ENCODE measurements at regions not wholly inside any gene's neighbourhood (a gene's known extent, or its start where the extent isn't known, plus 50 kb on each side); places are given as distances from the start of the nearest gene placed in this dataset.
"Not testable (repeated sequence)": the region's sequence is repeated elsewhere in the genome, so short reads cannot be mapped to it uniquely, and the experiment has no call there.

DNA sequence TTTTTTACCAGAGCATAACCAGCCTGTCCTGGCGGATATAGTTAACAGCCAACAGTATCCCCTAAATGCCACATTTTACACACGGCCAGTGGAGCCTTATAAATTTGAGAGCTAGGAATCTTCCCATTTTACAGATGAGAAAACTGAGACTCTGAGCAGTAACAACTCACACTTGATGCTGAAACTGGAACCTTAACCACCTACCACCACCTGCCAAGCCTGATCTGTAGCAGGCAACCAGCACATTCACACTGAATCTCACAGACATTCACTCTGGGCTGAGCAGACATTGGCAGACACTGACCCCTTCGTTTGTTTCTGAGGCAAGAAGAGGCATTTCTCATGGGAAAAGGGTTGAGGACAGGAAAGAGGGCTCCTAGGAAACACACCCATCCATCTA, 178.2 kb downstream of the BCL2L11 start:
- H3K27me3 ChIP-seq, H3K4me3 ChIP-seq, DNase-seq: not testable (repeated sequence)

DNA sequence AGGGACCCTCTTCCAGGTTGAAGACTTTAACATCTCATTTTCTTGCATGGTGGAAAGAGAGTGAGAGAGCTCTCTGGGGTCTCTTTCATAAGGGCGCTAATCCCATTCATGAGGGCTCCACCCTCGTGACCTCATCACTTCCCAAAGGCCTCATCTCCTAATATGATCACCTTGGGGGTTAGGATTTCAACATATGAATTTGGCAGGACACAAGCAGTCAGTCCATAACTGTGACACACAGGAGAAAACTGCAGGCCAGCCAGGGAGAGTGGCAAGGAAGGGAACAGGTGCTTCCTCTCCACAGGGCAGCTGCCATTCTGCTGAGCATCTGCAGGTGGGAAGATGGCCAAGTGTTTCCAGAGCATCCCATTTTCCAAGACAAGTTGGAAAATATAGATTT, 178.9 kb downstream of the BCL2L11 start:
- H3K9me3 ChIP-seq; H3K36me3 ChIP-seq (ENCODE audit: low read depth, missing control alignments); H3K27ac ChIP-seq; intact Hi-C loops (cut with DNase I; ENCODE audit: low total_unique reads); H3K27me3 ChIP-seq; H3K4me3 ChIP-seq; H3K4me1 ChIP-seq; DNase-seq: not testable (repeated sequence)
- 82 to 94% methylated on average over 2 of the region's 2 CpGs for WGBS, 2 donors

More for the DNA sequence above, 178.2 kb downstream of the BCL2L11 start:
- 94 to 100% methylated on average over 2 to 3 of the region's 3 CpGs for WGBS, 2 donors
- H3K4me1 ChIP-seq; intact Hi-C loops (cut with DNase I; ENCODE audit: low total_unique reads); H3K9me3 ChIP-seq; H3K36me3 ChIP-seq (ENCODE audit: low read depth, missing control alignments); H3K27ac ChIP-seq: not testable (repeated sequence)

DNA sequence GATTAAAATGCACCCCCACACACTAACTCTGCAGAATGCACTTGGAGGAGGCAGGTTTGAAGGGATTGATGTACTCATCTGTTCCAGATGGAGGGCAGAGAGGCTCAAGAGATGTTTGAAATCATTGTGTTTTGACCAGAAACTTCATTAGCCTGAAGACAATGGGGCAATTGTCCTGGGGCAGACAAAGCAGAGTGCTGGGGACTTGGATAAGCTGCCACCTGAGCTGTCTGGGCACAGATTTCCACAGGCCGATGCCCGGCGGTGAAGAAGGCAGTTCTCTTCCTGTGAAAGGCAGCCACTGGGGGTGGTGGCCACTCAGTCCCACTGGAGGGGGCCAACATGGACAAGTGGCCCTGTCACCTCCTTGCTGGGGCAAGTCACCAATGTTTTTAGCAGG, 181.0 kb downstream of the BCL2L11 start:
- DNase-seq; H3K36me3 ChIP-seq (ENCODE audit: low read depth, missing control alignments); H3K4me1 ChIP-seq; intact Hi-C loops (cut with DNase I; ENCODE audit: low total_unique reads); H3K4me3 ChIP-seq; H3K27me3 ChIP-seq; H3K27ac ChIP-seq; H3K9me3 ChIP-seq: not testable (repeated sequence)
- WGBS, 2 donors = no CpG with 5 or more reads among the region's 3 CpGs

DNA sequence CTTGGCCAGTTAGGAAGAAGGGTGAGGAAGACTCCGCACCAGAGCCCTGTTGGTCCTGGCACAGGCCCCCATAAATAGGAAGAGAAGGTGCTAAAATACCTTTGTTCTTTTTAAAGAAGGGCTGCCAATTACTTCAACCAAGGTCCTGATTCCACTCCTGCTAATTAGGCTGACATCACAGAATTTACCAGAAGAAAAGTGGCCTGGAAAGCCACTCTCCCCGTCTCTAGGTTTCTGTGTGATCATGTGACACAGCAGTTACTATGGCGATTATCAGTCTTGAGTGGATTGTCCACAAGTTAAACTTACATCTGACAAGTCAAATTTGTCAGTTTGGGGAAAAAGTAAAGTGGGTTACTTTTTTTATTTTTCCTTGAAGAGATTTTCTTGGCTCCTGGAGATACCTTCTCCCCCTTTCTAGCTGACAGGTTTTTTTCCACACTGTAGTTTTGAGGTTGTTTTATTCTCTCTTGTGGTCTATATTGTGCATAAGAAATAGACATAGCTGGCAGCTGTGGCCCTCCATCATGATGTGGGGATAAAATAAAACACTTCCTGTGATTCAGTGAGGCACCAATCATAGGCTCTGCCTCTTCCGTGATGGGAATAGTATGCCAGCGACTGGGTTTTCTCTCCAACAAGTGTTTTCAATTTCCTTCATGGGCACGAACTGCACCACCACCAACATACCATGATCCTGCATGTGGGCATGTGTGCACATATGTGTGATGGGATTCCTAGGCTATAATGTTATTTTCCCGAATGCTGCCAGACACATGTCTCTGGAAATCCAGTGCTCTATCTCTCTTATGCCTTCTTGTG, 181.9 kb downstream of the BCL2L11 start:
- H3K4me3 ChIP-seq; H3K36me3 ChIP-seq (ENCODE audit: low read depth, missing control alignments); H3K27ac ChIP-seq; H3K9me3 ChIP-seq; H3K4me1 ChIP-seq; H3K27me3 ChIP-seq; intact Hi-C loops (cut with DNase I; ENCODE audit: low total_unique reads); DNase-seq: not testable (repeated sequence)
- 84 to 100% methylated on average over 1 to 6 of the region's 7 CpGs for WGBS, 2 donors

DNA sequence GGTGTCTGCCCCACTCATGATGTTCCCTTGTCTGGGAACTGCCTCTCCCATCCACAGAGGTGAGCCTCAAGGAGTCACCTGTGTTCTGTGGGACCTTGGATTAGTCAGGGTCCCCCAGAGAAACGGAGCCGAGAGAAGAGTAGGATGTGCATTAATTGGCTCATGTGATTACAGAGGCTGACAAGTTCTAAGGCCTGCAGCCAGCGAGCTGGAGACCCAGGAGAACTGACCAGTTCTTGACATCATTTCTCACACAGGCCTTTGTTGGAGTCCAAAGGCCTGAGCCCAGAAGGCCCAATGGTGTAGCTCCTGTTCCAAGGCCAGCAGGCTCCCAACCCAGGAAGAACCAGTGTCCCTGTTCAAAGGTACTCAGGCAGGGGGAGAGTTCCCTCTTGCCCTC, 186.6 kb downstream of the BCL2L11 start:
- H3K27ac ChIP-seq; DNase-seq; H3K36me3 ChIP-seq (ENCODE audit: low read depth, missing control alignments); H3K27me3 ChIP-seq; intact Hi-C loops (cut with DNase I; ENCODE audit: low total_unique reads); H3K4me3 ChIP-seq; H3K4me1 ChIP-seq; H3K9me3 ChIP-seq: not testable (repeated sequence)
- WGBS, 2 donors = 85 to 97% methylated on average over 3 of the region's 3 CpGs

DNA sequence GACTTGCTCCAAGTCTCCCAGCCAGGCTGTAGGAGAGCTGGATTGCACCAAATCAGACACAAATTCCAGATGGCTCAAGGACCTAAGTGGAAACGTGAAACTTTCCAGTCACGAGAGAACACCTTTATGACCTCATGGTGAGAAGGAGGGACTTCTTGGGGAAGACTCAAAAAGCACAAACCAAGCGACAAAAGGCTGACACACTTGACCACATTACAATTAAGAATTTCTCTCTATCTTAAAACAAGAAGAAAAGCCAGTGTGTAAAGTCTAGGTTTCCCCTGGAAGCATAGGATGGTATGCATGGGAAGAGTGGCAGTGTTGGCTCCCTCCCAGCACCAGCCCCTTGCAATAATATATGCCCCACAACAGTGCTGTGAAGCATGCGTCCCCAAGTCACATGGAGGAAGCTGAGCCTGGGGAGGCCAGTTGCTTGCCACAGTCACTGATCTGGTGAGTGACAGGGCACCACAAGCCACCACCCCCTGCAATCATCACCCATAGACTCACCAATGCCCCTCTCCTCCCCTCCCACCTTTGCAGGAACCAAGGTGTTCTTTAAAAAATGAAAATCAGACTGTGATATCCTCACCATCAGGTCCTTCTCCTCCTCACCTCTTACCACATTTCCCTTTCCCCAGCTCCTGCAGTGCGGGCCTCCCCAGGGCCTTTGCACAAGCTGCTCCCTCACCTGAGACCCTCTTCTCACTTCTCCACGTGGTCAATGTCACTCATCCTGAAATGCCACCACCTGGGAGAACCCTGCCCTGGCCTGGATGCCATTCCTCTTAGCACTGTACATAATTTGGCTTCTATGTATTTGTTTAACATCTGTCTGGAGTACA, 188.7 kb downstream of the BCL2L11 start:
- H3K4me1 ChIP-seq; intact Hi-C loops (cut with DNase I; ENCODE audit: low total_unique reads); DNase-seq; H3K4me3 ChIP-seq; H3K36me3 ChIP-seq (ENCODE audit: low read depth, missing control alignments); H3K27ac ChIP-seq; H3K27me3 ChIP-seq; H3K9me3 ChIP-seq: not testable (repeated sequence)
- WGBS, 2 donors = 89 to 93% methylated on average over 4 to 5 of the region's 6 CpGs

DNA sequence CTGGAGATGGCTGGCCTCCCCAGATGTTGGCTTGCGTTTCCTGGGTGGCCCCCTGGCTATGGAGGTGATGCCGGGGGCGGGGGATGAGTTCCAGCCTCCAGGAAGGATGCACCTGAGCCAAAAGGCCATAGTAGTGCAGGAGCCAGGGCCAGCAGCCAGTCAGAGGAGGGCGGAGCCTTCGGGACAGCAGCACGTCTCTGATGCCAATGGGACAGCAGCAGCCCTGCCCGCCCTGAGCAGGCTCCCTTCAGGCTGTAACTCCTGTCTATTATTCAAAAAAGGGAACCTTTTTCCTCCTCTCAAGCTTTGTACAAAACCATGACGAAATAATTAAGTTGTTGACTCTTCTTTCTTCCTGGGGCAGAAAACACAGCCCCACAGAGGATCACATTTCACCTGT, 189.7 kb downstream of the BCL2L11 start:
- intact Hi-C loops (cut with DNase I; ENCODE audit: low total_unique reads); DNase-seq; H3K4me3 ChIP-seq; H3K27me3 ChIP-seq; H3K9me3 ChIP-seq; H3K36me3 ChIP-seq (ENCODE audit: low read depth, missing control alignments); H3K27ac ChIP-seq; H3K4me1 ChIP-seq: not testable (repeated sequence)
- 91% methylated on average over 4 of the region's 8 CpGs; no CpG with 5 or more reads in 1 of the 2 donors for WGBS, 2 donors

DNA sequence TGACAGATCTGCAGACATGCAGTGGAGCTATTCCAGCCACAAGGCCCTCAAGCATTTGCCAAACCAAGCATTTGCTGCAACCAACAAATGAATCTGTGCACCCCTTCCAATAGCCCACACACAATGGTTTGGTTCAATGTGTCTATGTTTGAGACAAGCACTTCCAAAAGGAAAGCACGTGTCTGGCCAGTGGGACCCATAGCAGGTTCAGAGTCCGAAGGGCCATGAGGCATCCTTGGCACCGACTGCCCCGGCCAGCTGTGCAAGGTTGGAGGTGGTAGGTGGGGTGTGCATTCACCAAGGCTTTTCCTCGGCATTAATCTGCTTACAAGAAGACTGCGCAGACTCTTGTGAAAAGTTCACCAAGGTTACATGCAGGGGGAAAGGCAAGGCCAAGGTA, 190.9 kb downstream of the BCL2L11 start:
- H3K4me3 ChIP-seq; H3K27me3 ChIP-seq; H3K4me1 ChIP-seq; H3K27ac ChIP-seq; H3K36me3 ChIP-seq (ENCODE audit: low read depth, missing control alignments); intact Hi-C loops (cut with DNase I; ENCODE audit: low total_unique reads); DNase-seq; H3K9me3 ChIP-seq: not testable (repeated sequence)
- no CpG with 5 or more reads among the region's 6 CpGs for WGBS, 2 donors

DNA sequence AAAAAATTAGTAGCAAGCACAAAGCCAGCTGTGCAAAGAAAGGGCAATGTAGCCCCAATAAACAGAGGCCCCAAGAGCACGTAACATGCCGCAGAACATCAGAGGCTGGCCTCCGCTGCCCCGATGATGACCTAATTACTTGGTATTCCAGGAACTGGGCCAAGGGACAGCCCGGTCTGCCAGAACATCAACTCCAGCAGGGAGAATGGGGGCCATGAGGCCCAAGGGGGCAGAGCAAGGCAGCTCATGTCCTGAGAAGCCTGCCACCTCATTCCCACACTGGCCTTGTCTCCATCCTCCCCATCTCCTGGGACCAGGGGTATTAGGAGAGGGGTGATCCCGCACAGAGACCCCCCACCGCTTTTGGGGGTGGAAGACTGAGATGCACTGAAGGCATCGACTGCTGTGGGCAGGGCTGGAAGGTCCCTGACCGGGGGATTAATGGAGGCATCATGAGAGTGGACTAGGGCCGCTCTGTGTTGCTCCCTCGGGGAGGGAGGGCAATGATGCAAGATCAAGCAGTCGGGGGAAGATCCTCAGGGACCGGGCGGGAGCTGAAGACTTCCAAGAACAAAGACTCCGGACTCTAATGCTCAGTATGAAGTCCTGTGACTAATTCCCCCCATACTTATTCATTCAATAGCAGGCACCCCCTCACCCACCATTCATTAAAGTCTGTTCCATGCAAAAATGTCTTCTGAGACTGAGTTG, 192.3 kb downstream of the BCL2L11 start:
- H3K4me1 ChIP-seq; H3K36me3 ChIP-seq (ENCODE audit: low read depth, missing control alignments); H3K9me3 ChIP-seq; intact Hi-C loops (cut with DNase I; ENCODE audit: low total_unique reads); H3K27ac ChIP-seq; H3K27me3 ChIP-seq; H3K4me3 ChIP-seq: not testable (repeated sequence)
- DNase-seq = peak; percentile 30
- WGBS, 2 donors = 56 to 79% methylated on average over 4 to 12 of the region's 15 CpGs

DNA sequence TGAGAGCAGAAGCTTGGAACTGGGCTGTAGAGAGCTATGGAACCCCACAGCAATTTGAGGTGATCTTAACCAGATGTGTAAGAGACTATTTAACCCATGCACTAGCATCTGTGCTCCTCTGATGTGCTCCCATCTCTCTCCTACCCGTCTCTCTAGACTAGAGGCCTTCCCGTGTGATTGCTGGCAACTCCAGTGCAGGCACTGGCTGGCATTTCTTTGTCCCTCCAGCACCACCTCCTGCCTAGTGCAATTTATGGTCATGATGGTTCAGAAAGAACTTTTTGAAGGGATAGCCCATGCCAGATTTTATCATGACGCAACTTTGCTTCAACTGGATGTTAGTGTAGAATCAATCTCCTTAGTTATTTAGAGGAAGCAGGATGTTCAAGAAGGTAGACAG, 193.0 kb downstream of the BCL2L11 start:
- H3K9me3 ChIP-seq; DNase-seq; intact Hi-C loops (cut with DNase I; ENCODE audit: low total_unique reads); H3K36me3 ChIP-seq (ENCODE audit: low read depth, missing control alignments); H3K27me3 ChIP-seq; H3K4me3 ChIP-seq; H3K27ac ChIP-seq; H3K4me1 ChIP-seq: not testable (repeated sequence)
- WGBS, 2 donors = 73% methylated on average over 2 of the region's 3 CpGs; no CpG with 5 or more reads in 1 of the 2 donors

DNA sequence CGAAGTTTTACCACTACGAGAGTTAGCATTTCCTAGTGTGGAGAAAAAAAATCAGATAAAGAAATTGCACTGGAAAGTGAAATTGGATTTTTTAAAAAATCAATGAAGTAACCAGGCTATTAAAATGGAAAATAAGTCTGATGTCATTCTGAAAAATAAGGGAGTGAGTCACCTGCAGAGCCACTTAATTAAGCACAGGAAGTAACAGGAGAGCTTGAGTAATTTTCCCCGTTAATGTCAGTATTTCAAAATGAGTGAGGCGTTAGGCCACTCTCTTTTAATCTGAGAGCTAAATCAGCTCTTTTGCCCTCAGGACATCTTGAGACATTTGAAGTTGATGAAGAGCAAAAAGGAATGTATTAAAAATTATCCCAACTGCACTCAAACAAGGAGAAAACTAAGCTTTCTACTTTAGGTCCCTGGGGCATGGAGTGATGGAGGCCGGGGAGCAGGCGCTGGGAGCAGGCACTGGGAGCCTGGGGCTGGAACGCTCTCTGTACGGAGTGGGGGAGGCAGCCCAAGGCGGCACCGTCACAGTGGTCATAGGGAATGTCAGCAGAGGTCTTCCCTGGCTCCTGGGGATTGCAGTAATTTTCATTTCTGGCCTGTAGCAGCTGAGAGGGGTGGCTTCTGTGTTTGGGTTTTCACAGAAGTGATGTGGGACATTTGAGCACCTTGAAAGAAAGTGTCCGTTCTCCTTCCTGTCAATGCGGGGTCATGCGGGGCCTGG, 194.6 kb downstream of the BCL2L11 start:
- H3K36me3 ChIP-seq (ENCODE audit: low read depth, missing control alignments); H3K27ac ChIP-seq; H3K27me3 ChIP-seq; H3K9me3 ChIP-seq; DNase-seq; intact Hi-C loops (cut with DNase I; ENCODE audit: low total_unique reads); H3K4me3 ChIP-seq; H3K4me1 ChIP-seq: not testable (repeated sequence)
- WGBS, 2 donors = 90 to 97% methylated on average over 9 to 10 of the region's 13 CpGs
